Upper lobe of right lung (tissue), 1 donor: ENCODE measurements at regions not wholly inside any gene's neighbourhood (a gene's known extent, or its start where the extent isn't known, plus 50 kb on each side); places are given as distances from the start of the nearest gene placed in this dataset.

ENCODE experiments used
- ATAC-seq: fragments of 200-7000 bp; cut with Tn5 transposase; one replicate; pipeline ENCODE4 v1.9.1; 2020; ENCODE audit warnings: mild to moderate bottlenecking, moderate library complexity
- DNase-seq: peaks from one replicate; pipeline ENCODE4 v3.0.0-alpha.2; 2020
- H3K27ac ChIP-seq: fragments of 200-600 bp; one replicate; pipeline ENCODE4 v1.8.0; 2022
- H3K27me3 ChIP-seq: fragments of 200-600 bp; one replicate; pipeline ENCODE4 v1.8.0; 2022; ENCODE audit warnings: mild to moderate bottlenecking
- H3K36me3 ChIP-seq: fragments of 200-600 bp; one replicate; pipeline ENCODE4 v1.8.0; 2022
- H3K4me1 ChIP-seq: fragments of 200-600 bp; one replicate; pipeline ENCODE4 v1.8.0; 2022
- H3K4me3 ChIP-seq: fragments of 200-600 bp; one replicate; pipeline ENCODE4 v1.8.0; 2022; ENCODE audit warnings: mild to moderate bottlenecking
- H3K9me3 ChIP-seq: fragments of 200-600 bp; one replicate; pipeline ENCODE4 v1.8.0; 2022
- CTCF ChIP-seq: fragments of 200-600 bp; IDR thresholded peaks from one replicate; pipeline ENCODE4 v1.8.0; 2022; ENCODE audit warnings: antibody characterized with exemption
- intact Hi-C: fragments of 100-400 bp; cut with DNase I; formaldehyde crosslinking; loops from one replicate; pipeline ENCODE4 v1.11.0; 2022
- donor health status: DM: no; HTN: yes; CAD: no; lungs with severe emphysema.

- Histone ChIP-seq H3K4me1 (no peaks in the 10 kb centered on the region), H3K27ac (no peak overlapping the region), H3K36me3 (no peaks in the 10 kb centered on the region), H3K9me3 (no peaks in the 10 kb centered on the region), H3K4me3 (no peak overlapping the region), H3K27me3 (no peaks in the 10 kb centered on the region)
- no peak for ATAC-seq
- TF ChIP-seq CTCF, result no peak
- intact Hi-C loops, result no loop called here
- no peak for DNase-seq
Observed at GRCh38 chr9:106615118-106615889, 247.7 kb upstream of the ZNF462 start.

- intact Hi-C loops, result no loop called here
- TF ChIP-seq CTCF, result no peak
- no peak for DNase-seq
- Histone ChIP-seq H3K27ac (no peak overlapping the region), H3K4me3 (no peak overlapping the region), H3K9me3 (no peaks in the 10 kb centered on the region), H3K27me3 (no peaks in the 10 kb centered on the region), H3K36me3 (no peaks in the 10 kb centered on the region), H3K4me1 (no peaks in the 10 kb centered on the region)
- no peak for ATAC-seq
Observed at GRCh38 chr9:106616026-106616425, 246.9 kb upstream of the ZNF462 start.

- no peaks in the 10 kb centered on the region for H3K36me3 ChIP-seq
- H3K27ac ChIP-seq, result no peak overlapping the region
- no peak for ATAC-seq
- no peaks in the 10 kb centered on the region for H3K9me3 ChIP-seq
- no peak for TF ChIP-seq CTCF
- no peaks in the 10 kb centered on the region for H3K27me3 ChIP-seq
- no peaks in the 10 kb centered on the region for H3K4me1 ChIP-seq
- intact Hi-C loops, result no loop called here
- H3K4me3 ChIP-seq, result no peak overlapping the region
- DNase-seq, result no peak
Observed at GRCh38 chr9:106616851-106617345, 246.1 kb upstream of the ZNF462 start.

GRCh38 chr9:106619211-106619610, 243.8 kb upstream of the ZNF462 start:
- no peak overlapping the region for H3K27ac ChIP-seq
- H3K4me1 ChIP-seq, result no peaks in the 10 kb centered on the region
- no peak overlapping the region for H3K4me3 ChIP-seq
- DNase-seq (no peak), ATAC-seq (no peak)
- H3K9me3 ChIP-seq, result no peaks in the 10 kb centered on the region
- no peaks in the 10 kb centered on the region for H3K36me3 ChIP-seq
- no peaks in the 10 kb centered on the region for H3K27me3 ChIP-seq
- intact Hi-C loops, result no loop called here
- no peak for TF ChIP-seq CTCF

- no peak overlapping the region for H3K27ac ChIP-seq
- DNase-seq, result no peak
- H3K4me3 ChIP-seq, result no peak overlapping the region
- intact Hi-C loops, result no loop called here
- no peaks in the 10 kb centered on the region for H3K27me3 ChIP-seq
- no peak for ATAC-seq
- no peaks in the 10 kb centered on the region for H3K36me3 ChIP-seq
- H3K9me3 ChIP-seq, result no peaks in the 10 kb centered on the region
- no peak for TF ChIP-seq CTCF
- H3K4me1 ChIP-seq, result no peaks in the 10 kb centered on the region
Observed at GRCh38 chr9:106620081-106620480, 242.9 kb upstream of the ZNF462 start.
